Kidney epithelial cell (primary cell): ENCODE measurements at regions not wholly inside any gene's neighbourhood (a gene's known extent, or its start where the extent isn't known, plus 50 kb on each side); places are given as distances from the start of the nearest gene placed in this dataset.

Experiments
- DNase-seq: peaks from one replicate; pipeline ENCODE4 v3.0.0-alpha.2; 2010; ENCODE audit warnings: low read depth
- H3K27me3 ChIP-seq: 2 replicates; pipeline ENCODE4 v1.6.0; 2011; ENCODE audit warnings: low read length; ENCODE audit not compliant: control insufficient read depth, insufficient read depth
- H3K36me3 ChIP-seq: 2 replicates; pipeline ENCODE4 v1.5.1; 2011; ENCODE audit warnings: low read length; ENCODE audit not compliant: control insufficient read depth, insufficient read depth
- H3K4me3 ChIP-seq: 2 replicates; pipeline ENCODE4 v1.5.1; 2011; ENCODE audit warnings: low read depth, mild to moderate bottlenecking, control low read depth, low read length
- CTCF ChIP-seq: IDR thresholded peaks from 2 replicates; pipeline ENCODE4 v1.5.1; 2011; ENCODE audit warnings: mild to moderate bottlenecking, moderate library complexity, low read length, control low read depth, inconsistent platforms; ENCODE audit not compliant: insufficient read depth, poor library complexity, severe bottlenecking

- H3K4me3 ChIP-seq: no peak overlapping the region
- no peaks in the 10 kb centered on the region for H3K27me3 ChIP-seq
- DNase-seq: peak; percentile 12
- H3K36me3 ChIP-seq: no peaks in the 10 kb centered on the region
- TF ChIP-seq CTCF: no peak
Observed at GRCh38 chr2:16739778-16740581, 74.3 kb upstream of the CYRIA start.

- no peak for DNase-seq
- Histone ChIP-seq H3K27me3 (no peaks in the 10 kb centered on the region), H3K4me3 (no peak overlapping the region), H3K36me3 (no peaks in the 10 kb centered on the region)
- TF ChIP-seq CTCF: no peak
Observed at GRCh38 chr2:16738361-16739225, 73.0 kb upstream of the CYRIA start.

GRCh38 chr2:16737812-16738211, 72.2 kb upstream of the CYRIA start:
- TF ChIP-seq CTCF: no peak
- Histone ChIP-seq H3K4me3 (no peak overlapping the region), H3K27me3 (no peaks in the 10 kb centered on the region), H3K36me3 (no peaks in the 10 kb centered on the region)
- DNase-seq: no peak

- no peak for DNase-seq
- H3K4me3 ChIP-seq: no peak overlapping the region
- H3K36me3 ChIP-seq: no peaks in the 10 kb centered on the region
- no peak for TF ChIP-seq CTCF
- H3K27me3 ChIP-seq: no peaks in the 10 kb centered on the region
Observed at GRCh38 chr2:16736633-16737032, 71.0 kb upstream of the CYRIA start.

GRCh38 chr2:16729335-16729734, 63.7 kb upstream of the CYRIA start:
- DNase-seq: no peak
- no peaks in the 10 kb centered on the region for H3K27me3 ChIP-seq
- TF ChIP-seq CTCF: no peak
- H3K36me3 ChIP-seq: no peaks in the 10 kb centered on the region
- no peak overlapping the region for H3K4me3 ChIP-seq
